ENCODE measurements at regions not wholly inside any gene's neighbourhood (a gene's known extent, or its start where the extent isn't known, plus 50 kb on each side); places are given as distances from the start of the nearest gene placed in this dataset.

- BruUV-seq (replicated peaks), result no TSS peak
- Mint-ChIP-seq H3K4me3 (ENCODE audit: unreplicated experiment) (no peak overlapping the region), H3K4me1 (ENCODE audit: low read depth, unreplicated experiment) (peaks cover 3% of the 10 kb centered on the region), H3K27ac (ENCODE audit: unreplicated experiment) (no peak overlapping the region), H3K36me3 (ENCODE audit: insufficient read depth, unreplicated experiment) (no peaks in the 10 kb centered on the region), H3K9me3 (ENCODE audit: unreplicated experiment) (no peaks in the 10 kb centered on the region), H3K27me3 (ENCODE audit: insufficient read depth, unreplicated experiment) (no peaks in the 10 kb centered on the region)
- POLR2A ChIA-PET, result no interaction called here
- H3K4me3 ChIP-seq (ENCODE audit: low read depth, low read length), result no peak overlapping the region
- no peaks in the 10 kb centered on the region for H3K9me3 ChIP-seq
- no peaks in the 10 kb centered on the region; the same call in 1 of the 2 replicates for H3K4me1 ChIP-seq
- no peak for DNase-seq
- CTCF ChIA-PET, result no interaction called here
- no peak for TF ChIP-seq CTCF (IDR thresholded peaks at IDR 0.05; ENCODE audit: insufficient read depth in 1 of 2, low read depth in 1 of 2, low read length in 1 of 2, severe bottlenecking in 1 of 2, unreplicated experiment in 1 of 2)
- no peaks in the 10 kb centered on the region; the same call in 1 of the 2 replicates for H3K36me3 ChIP-seq (ENCODE audit: control insufficient read depth, insufficient read depth, low read length)
- intact Hi-C loops (cut with micrococcal nuclease; ENCODE audit: unreplicated experiment), result loop anchor here (2.0 kb wide), 1 partner anchor 55 kb away; no protein-coding TSS in a partner anchor
- H3K27me3 ChIP-seq (replicated peaks; ENCODE audit: control insufficient read depth, insufficient read depth, low read length), result no peaks in the 10 kb centered on the region
Observed at GRCh38 chr18:39779926-39780325, 2175.1 kb upstream of the PIK3C3 start.

GRCh38 chr18:39776766-39777165 is 2178.3 kb upstream of the PIK3C3 start:
- no peaks in the 10 kb centered on the region for H3K9me3 ChIP-seq
- no peaks in the 10 kb centered on the region for H3K9me3 Mint-ChIP-seq (ENCODE audit: unreplicated experiment)
- H3K27ac Mint-ChIP-seq (ENCODE audit: unreplicated experiment), result no peak overlapping the region
- H3K4me3 ChIP-seq (ENCODE audit: low read depth, low read length), result no peak overlapping the region
- TF ChIP-seq CTCF (IDR thresholded peaks at IDR 0.05; ENCODE audit: insufficient read depth in 1 of 2, low read depth in 1 of 2, low read length in 1 of 2, severe bottlenecking in 1 of 2, unreplicated experiment in 1 of 2), result no peak
- intact Hi-C loops (cut with micrococcal nuclease; ENCODE audit: unreplicated experiment), result no loop called here
- H3K4me1 Mint-ChIP-seq (ENCODE audit: low read depth, unreplicated experiment), result peaks cover 8% of the 10 kb centered on the region
- BruUV-seq (replicated peaks), result no TSS peak
- CTCF ChIA-PET, result no interaction called here
- no peaks in the 10 kb centered on the region; the same call in 1 of the 2 replicates for H3K36me3 ChIP-seq (ENCODE audit: control insufficient read depth, insufficient read depth, low read length)
- DNase-seq, result no peak
- H3K36me3 Mint-ChIP-seq (ENCODE audit: insufficient read depth, unreplicated experiment), result peaks cover 6% of the 10 kb centered on the region
- H3K4me1 ChIP-seq, result no peaks in the 10 kb centered on the region; the same call in 1 of the 2 replicates
- H3K4me3 Mint-ChIP-seq (ENCODE audit: unreplicated experiment), result no peak overlapping the region
- H3K27me3 Mint-ChIP-seq (ENCODE audit: insufficient read depth, unreplicated experiment), result no peaks in the 10 kb centered on the region
- H3K27me3 ChIP-seq (replicated peaks; ENCODE audit: control insufficient read depth, insufficient read depth, low read length), result no peaks in the 10 kb centered on the region
- POLR2A ChIA-PET, result no interaction called here

GRCh38 chr18:39774957-39775598 is 2180.0 kb upstream of the PIK3C3 start:
- Histone ChIP-seq H3K4me3 (ENCODE audit: low read depth, low read length) (no peak overlapping the region), H3K4me1 (no peaks in the 10 kb centered on the region; the same call in 1 of the 2 replicates), H3K9me3 (no peaks in the 10 kb centered on the region), H3K36me3 (ENCODE audit: control insufficient read depth, insufficient read depth, low read length) (no peaks in the 10 kb centered on the region; the same call in 1 of the 2 replicates), H3K27me3 (replicated peaks; ENCODE audit: control insufficient read depth, insufficient read depth, low read length) (no peaks in the 10 kb centered on the region)
- no peak for DNase-seq
- Mint-ChIP-seq H3K27ac (ENCODE audit: unreplicated experiment) (no peak overlapping the region), H3K36me3 (ENCODE audit: insufficient read depth, unreplicated experiment) (peaks cover 6% of the 10 kb centered on the region), H3K9me3 (ENCODE audit: unreplicated experiment) (no peaks in the 10 kb centered on the region), H3K4me1 (ENCODE audit: low read depth, unreplicated experiment) (peaks cover 16% of the 10 kb centered on the region), H3K4me3 (ENCODE audit: unreplicated experiment) (no peak overlapping the region), H3K27me3 (ENCODE audit: insufficient read depth, unreplicated experiment) (no peaks in the 10 kb centered on the region)
- no TSS peak for BruUV-seq (replicated peaks)
- intact Hi-C loops (cut with micrococcal nuclease; ENCODE audit: unreplicated experiment), result no loop called here
- TF ChIP-seq CTCF (IDR thresholded peaks at IDR 0.05; ENCODE audit: insufficient read depth in 1 of 2, low read depth in 1 of 2, low read length in 1 of 2, severe bottlenecking in 1 of 2, unreplicated experiment in 1 of 2), result no peak
- CTCF ChIA-PET, result no interaction called here
- POLR2A ChIA-PET, result no interaction called here

Data from Caco-2 (cell line).